Mammary epithelial cell (primary cell): ENCODE measurements at regions not wholly inside any gene's neighbourhood (a gene's known extent, or its start where the extent isn't known, plus 50 kb on each side); places are given as distances from the start of the nearest gene placed in this dataset.

Experiments
- CTCF ChIP-seq, 2 donors: IDR thresholded peaks in 1 of 2; conservative IDR thresholded peaks in 1 of 2; 2 replicates each; pipeline ENCODE4 v1.5.1; 2011 to 2012; ENCODE audit warnings: inconsistent platforms in 2 of 2, low read length in 2 of 2, mild to moderate bottlenecking in 2 of 2, control low read depth in 1 of 2, low read depth in 1 of 2; ENCODE audit not compliant: insufficient read depth in 1 of 2; ENCODE audit errors: extremely low read depth in 1 of 2
- EZH2 ChIP-seq: IDR thresholded peaks from 2 replicates; pipeline ENCODE4 v1.6.1; 2012; ENCODE audit warnings: low read length, inconsistent platforms, borderline replicate concordance

GRCh38 chr12:115722181-115722580, 555.3 kb downstream of the MED13L start:
- no peak for TF ChIP-seq CTCF (conservative IDR thresholded peaks at IDR 0.05 in 1 of 2, IDR thresholded peaks at IDR 0.05 in 1 of 2; ENCODE audit: extremely low read depth in 1 of 2, insufficient read depth in 1 of 2, low read depth in 1 of 2, low read length in 2 of 2)
- no peak for TF ChIP-seq EZH2
